ENCODE measurements at regions not wholly inside any gene's neighbourhood (a gene's known extent, or its start where the extent isn't known, plus 50 kb on each side); places are given as distances from the start of the nearest gene placed in this dataset.

DNA sequence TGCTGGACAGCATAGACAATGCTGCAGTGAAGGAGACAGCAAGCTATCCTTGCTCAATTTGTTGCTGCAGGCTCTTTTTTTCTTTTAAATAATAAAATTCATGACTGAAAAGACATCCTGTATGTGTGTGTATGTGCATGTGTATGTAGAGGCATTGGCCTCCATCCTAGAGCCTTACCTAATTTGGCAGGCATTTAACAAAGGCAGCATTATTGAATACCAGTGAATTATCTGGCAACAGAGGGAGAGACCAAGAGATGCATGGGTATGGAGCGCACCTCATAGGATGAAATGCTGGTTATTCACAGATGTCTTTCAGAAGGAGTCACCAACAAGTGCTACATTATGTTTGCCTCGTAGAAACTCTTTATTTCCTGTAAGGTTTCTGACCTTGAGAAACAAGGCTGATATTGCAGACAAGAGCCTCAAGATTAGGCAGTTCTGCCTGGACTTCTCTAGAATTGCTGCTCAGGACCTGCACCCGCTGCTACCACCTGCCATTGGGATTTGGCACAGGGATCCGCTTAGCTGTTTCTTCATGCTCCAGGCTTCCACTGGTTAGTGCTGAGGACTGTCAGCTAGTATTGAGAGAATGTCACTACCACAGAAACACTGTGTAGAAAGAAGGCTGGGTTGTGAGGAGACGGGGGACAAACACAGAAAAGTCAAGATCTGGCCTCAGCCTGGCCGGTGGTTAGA, 247.7 kb upstream of the RFX3 start:
- H3K9me3 ChIP-seq (ENCODE audit: insufficient read depth, low read depth) = no peaks in the 10 kb centered on the region

DNA sequence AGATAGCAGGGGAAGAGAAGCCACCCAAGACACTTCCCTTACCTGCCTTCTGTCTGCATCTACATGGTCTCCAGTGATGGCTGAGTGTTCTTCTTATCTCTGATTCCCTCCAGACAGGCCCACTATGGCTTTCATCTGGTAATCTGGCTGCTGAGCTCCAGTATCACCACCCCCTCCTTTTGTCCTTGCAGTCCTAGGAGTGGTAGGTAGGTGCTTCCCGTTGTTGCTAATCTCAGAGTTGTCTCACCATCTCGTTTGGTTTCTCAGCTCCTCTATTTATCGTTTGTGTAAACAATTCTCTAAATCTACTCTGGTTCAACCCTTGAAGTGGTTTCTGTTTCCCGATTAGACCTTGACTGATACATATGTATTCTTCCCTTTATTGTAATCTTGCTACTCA, 243.8 kb upstream of the RFX3 start:
- DNase-seq = no peak
- Histone ChIP-seq H4K20me1 (ENCODE audit: insufficient read depth) (no peaks in the 10 kb centered on the region), H3F3A (ENCODE audit: insufficient read depth, low read depth) (no peaks in the 10 kb centered on the region), H3K79me2 (ENCODE audit: low read depth) (no peaks in the 10 kb centered on the region), H3K9me2 (ENCODE audit: insufficient read depth) (no peaks in the 10 kb centered on the region), H3K36me3 (ENCODE audit: low read depth) (no peaks in the 10 kb centered on the region), H3K4me2 (no peak overlapping the region), H3K4me3 (no peak overlapping the region), H3K4me1 (replicated peaks; ENCODE audit: insufficient read depth) (no peaks in the 10 kb centered on the region), H3K27me3 (ENCODE audit: insufficient read depth, low read depth) (no peaks in the 10 kb centered on the region), H2AFZ (no peak overlapping the region), H3K9me3 (ENCODE audit: insufficient read depth, low read depth) (no peaks in the 10 kb centered on the region), H3K27ac (no peak overlapping the region)
- intact Hi-C loops (cut with micrococcal nuclease; ENCODE audit: unreplicated experiment) = no loop called here
- TF ChIP-seq EZH2 (IDR thresholded peaks at IDR 0.05; ENCODE audit: low read depth) = no peak
- TF ChIP-seq, protein P1, sequence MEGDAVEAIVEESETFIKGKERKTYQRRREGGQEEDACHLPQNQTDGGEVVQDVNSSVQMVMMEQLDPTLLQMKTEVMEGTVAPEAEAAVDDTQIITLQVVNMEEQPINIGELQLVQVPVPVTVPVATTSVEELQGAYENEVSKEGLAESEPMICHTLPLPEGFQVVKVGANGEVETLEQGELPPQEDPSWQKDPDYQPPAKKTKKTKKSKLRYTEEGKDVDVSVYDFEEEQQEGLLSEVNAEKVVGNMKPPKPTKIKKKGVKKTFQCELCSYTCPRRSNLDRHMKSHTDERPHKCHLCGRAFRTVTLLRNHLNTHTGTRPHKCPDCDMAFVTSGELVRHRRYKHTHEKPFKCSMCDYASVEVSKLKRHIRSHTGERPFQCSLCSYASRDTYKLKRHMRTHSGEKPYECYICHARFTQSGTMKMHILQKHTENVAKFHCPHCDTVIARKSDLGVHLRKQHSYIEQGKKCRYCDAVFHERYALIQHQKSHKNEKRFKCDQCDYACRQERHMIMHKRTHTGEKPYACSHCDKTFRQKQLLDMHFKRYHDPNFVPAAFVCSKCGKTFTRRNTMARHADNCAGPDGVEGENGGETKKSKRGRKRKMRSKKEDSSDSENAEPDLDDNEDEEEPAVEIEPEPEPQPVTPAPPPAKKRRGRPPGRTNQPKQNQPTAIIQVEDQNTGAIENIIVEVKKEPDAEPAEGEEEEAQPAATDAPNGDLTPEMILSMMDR (conservative IDR thresholded peaks at IDR 0.05) = no peak
- ChIA-PET POLR2A (ENCODE audit: unreplicated experiment) (no interaction called here), CTCF (no interaction called here)
- BruUV-seq (replicated peaks) = no TSS peak

More for the DNA sequence above, 247.7 kb upstream of the RFX3 start:
- Histone ChIP-seq H3K4me2 (no peak overlapping the region), H3K9me2 (ENCODE audit: insufficient read depth) (no peaks in the 10 kb centered on the region), H3K36me3 (ENCODE audit: low read depth) (no peaks in the 10 kb centered on the region), H3K4me3 (no peak overlapping the region), H3K4me1 (replicated peaks; ENCODE audit: insufficient read depth) (no peaks in the 10 kb centered on the region), H3K27me3 (ENCODE audit: insufficient read depth, low read depth) (no peaks in the 10 kb centered on the region), H3K27ac (no peak overlapping the region), H3F3A (ENCODE audit: insufficient read depth, low read depth) (no peaks in the 10 kb centered on the region), H3K79me2 (ENCODE audit: low read depth) (no peaks in the 10 kb centered on the region), H4K20me1 (ENCODE audit: insufficient read depth) (no peaks in the 10 kb centered on the region), H2AFZ (no peak overlapping the region)
- TF ChIP-seq EZH2 (IDR thresholded peaks at IDR 0.05; ENCODE audit: low read depth) = no peak
- TF ChIP-seq, protein P1 (conservative IDR thresholded peaks at IDR 0.05) = no peak
- ChIA-PET CTCF (no interaction called here), POLR2A (ENCODE audit: unreplicated experiment) (no interaction called here)
- BruUV-seq (replicated peaks) = no TSS peak
- no peak for DNase-seq
- intact Hi-C loops (cut with micrococcal nuclease; ENCODE audit: unreplicated experiment) = no loop called here

DNA sequence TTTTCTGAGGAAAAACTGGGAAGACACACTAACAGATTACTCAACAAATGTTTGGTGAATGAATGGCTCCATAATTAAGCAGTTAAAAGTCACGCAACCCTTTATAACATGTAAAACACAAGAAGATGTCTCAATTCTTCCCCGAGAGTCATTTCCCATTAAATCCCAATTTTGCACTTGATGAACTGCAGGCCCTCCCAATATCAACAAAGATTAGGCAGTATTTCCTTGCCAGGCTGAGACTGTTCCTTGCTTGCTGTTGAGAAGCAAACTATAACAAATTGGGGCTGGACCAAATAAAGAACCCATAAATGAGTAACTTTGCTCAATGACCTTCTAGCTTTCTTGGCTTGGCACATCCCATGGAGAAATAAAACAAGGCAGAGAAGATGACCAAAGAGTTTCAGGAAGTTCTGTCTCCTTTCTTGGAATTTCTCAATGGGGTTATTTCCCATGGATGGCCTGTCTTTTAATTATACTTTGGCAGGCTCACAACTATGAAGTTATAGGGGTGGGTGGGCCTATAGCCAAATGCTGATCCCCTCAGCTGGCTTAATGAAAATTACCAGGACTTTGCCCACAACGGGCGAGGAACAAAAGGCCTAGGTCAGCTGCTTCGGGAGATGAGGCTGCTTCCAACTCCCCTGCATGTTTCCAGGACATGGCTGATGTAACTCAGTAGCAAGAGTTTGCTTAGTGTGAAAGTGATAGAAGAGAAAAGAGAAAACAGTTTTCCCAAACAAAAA, 243.1 kb upstream of the RFX3 start:
- Histone ChIP-seq H3K4me2 (no peak overlapping the region), H3K27ac (no peak overlapping the region), H3K9me3 (ENCODE audit: insufficient read depth, low read depth) (no peaks in the 10 kb centered on the region), H3K4me1 (replicated peaks; ENCODE audit: insufficient read depth) (no peaks in the 10 kb centered on the region), H3K4me3 (no peak overlapping the region), H2AFZ (no peak overlapping the region), H3K9me2 (ENCODE audit: insufficient read depth) (no peaks in the 10 kb centered on the region), H4K20me1 (ENCODE audit: insufficient read depth) (no peaks in the 10 kb centered on the region), H3K79me2 (ENCODE audit: low read depth) (no peaks in the 10 kb centered on the region), H3K36me3 (ENCODE audit: low read depth) (no peaks in the 10 kb centered on the region), H3K27me3 (ENCODE audit: insufficient read depth, low read depth) (no peaks in the 10 kb centered on the region), H3F3A (ENCODE audit: insufficient read depth, low read depth) (no peaks in the 10 kb centered on the region)
- intact Hi-C loops (cut with micrococcal nuclease; ENCODE audit: unreplicated experiment) = no loop called here
- CTCF ChIA-PET = no interaction called here
- no TSS peak for BruUV-seq (replicated peaks)
- no peak for DNase-seq
- POLR2A ChIA-PET (ENCODE audit: unreplicated experiment) = no interaction called here
- TF ChIP-seq EZH2 (IDR thresholded peaks at IDR 0.05; ENCODE audit: low read depth) = no peak
- TF ChIP-seq, protein P1 (conservative IDR thresholded peaks at IDR 0.05) = no peak

Data from PC-9 (cell line).